ENCODE measurements at regions not wholly inside any gene's neighbourhood (a gene's known extent, or its start where the extent isn't known, plus 50 kb on each side); places are given as distances from the start of the nearest gene placed in this dataset.

GRCh38 chr14:22047115-22047514, 373.5 kb upstream of the OR4E1 start:
- ChIA-PET POLR2A (no interaction called here), CTCF (no interaction called here)
- TF ChIP-seq, protein P1, sequence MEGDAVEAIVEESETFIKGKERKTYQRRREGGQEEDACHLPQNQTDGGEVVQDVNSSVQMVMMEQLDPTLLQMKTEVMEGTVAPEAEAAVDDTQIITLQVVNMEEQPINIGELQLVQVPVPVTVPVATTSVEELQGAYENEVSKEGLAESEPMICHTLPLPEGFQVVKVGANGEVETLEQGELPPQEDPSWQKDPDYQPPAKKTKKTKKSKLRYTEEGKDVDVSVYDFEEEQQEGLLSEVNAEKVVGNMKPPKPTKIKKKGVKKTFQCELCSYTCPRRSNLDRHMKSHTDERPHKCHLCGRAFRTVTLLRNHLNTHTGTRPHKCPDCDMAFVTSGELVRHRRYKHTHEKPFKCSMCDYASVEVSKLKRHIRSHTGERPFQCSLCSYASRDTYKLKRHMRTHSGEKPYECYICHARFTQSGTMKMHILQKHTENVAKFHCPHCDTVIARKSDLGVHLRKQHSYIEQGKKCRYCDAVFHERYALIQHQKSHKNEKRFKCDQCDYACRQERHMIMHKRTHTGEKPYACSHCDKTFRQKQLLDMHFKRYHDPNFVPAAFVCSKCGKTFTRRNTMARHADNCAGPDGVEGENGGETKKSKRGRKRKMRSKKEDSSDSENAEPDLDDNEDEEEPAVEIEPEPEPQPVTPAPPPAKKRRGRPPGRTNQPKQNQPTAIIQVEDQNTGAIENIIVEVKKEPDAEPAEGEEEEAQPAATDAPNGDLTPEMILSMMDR (IDR thresholded peaks at IDR 0.05; ENCODE audit: low read depth, low read length), result no peak
- H3K27me3 ChIP-seq (ENCODE audit: control insufficient read depth, insufficient read depth, low read length), result no peaks in the 10 kb centered on the region
- no peaks in the 10 kb centered on the region for H3K9me3 ChIP-seq (ENCODE audit: control insufficient read depth, insufficient read depth, low read length)
- H3K27ac ChIP-seq (ENCODE audit: low read depth, low read length), result no peak overlapping the region
- DNase-seq (ENCODE audit: low read depth, low spot score), result no peak
- H3K4me3 ChIP-seq (ENCODE audit: low read depth, low read length), result no peak overlapping the region

DNA sequence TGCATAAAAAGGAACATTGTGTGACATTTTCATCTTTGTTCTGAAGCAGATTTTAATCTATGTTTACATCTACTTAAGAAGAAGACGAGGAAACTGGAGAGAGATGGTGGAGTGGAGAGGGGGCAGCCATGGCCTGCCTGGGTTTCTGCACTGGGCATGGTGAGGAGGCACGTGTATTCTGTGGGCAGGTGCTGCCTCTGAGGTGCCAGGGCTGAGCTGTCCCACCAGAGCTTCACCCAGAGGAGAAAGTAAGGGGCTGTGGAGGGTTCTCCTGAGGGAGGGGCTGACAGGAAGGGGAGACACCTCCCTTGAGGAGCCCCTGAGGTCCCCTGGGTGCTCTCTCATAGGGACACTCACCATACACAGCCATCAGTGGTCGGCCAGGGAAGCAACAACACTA, 372.4 kb upstream of the OR4E1 start:
- Histone ChIP-seq H3K27ac (ENCODE audit: low read depth, low read length) (no peak overlapping the region), H3K9me3 (ENCODE audit: control insufficient read depth, insufficient read depth, low read length) (no peaks in the 10 kb centered on the region), H3K27me3 (ENCODE audit: control insufficient read depth, insufficient read depth, low read length) (no peaks in the 10 kb centered on the region), H3K4me3 (ENCODE audit: low read depth, low read length) (no peak overlapping the region)
- ChIA-PET POLR2A (no interaction called here), CTCF (no interaction called here)
- DNase-seq (ENCODE audit: low read depth, low spot score), result no peak
- TF ChIP-seq, protein P1 (IDR thresholded peaks at IDR 0.05; ENCODE audit: low read depth, low read length), result no peak

DNA sequence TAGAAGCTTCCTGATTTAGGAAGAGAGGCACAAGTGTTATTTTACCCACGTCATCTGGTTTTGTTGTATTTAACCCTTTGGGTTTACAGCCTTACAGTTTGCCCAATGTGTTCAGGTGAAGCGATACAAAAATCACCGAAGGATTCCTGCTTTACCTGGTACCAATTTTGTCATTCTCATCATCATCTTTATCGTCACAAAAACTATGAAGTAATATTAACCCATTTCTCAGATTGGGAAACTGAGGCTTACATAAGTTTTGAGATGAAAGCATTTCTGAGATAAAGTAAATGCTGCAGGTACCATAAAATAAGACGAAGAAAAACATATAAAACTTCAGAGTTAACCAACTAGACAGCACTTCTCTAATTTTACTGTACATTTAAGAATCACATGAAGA, 370.6 kb upstream of the OR4E1 start:
- ChIA-PET POLR2A (no interaction called here), CTCF (no interaction called here)
- TF ChIP-seq, protein P1 (IDR thresholded peaks at IDR 0.05; ENCODE audit: low read depth, low read length), result no peak

DNA sequence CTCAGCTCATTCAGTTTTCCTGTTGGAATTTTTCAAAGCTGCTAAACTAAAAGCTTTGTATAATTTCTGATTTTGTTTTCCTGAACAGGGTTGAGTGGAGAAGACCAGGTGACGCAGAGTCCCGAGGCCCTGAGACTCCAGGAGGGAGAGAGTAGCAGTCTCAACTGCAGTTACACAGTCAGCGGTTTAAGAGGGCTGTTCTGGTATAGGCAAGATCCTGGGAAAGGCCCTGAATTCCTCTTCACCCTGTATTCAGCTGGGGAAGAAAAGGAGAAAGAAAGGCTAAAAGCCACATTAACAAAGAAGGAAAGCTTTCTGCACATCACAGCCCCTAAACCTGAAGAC, 367.1 kb upstream of the OR4E1 start:
- no peaks in the 10 kb centered on the region for H3K27me3 ChIP-seq (ENCODE audit: control insufficient read depth, insufficient read depth, low read length)
- ChIA-PET POLR2A (no interaction called here), CTCF (interaction anchor here (0.7 to 1.4 kb wide), 3 partner anchors 8 to 120 kb away, joined by 3 to 4 read pairs (median 3); no protein-coding TSS in a partner anchor)
- DNase-seq (ENCODE audit: low read depth, low spot score), result no peak
- TF ChIP-seq, protein P1 (IDR thresholded peaks at IDR 0.05; ENCODE audit: low read depth, low read length), result no peak
- no peak overlapping the region for H3K4me3 ChIP-seq (ENCODE audit: low read depth, low read length)
- no peak overlapping the region for H3K27ac ChIP-seq (ENCODE audit: low read depth, low read length)
- no peaks in the 10 kb centered on the region for H3K9me3 ChIP-seq (ENCODE audit: control insufficient read depth, insufficient read depth, low read length)

More for the DNA sequence above, 370.6 kb upstream of the OR4E1 start:
- H3K4me3 ChIP-seq (ENCODE audit: low read depth, low read length), result no peak overlapping the region
- no peak for DNase-seq (ENCODE audit: low read depth, low spot score)
- H3K27me3 ChIP-seq (ENCODE audit: control insufficient read depth, insufficient read depth, low read length), result no peaks in the 10 kb centered on the region
- H3K9me3 ChIP-seq (ENCODE audit: control insufficient read depth, insufficient read depth, low read length), result no peaks in the 10 kb centered on the region
- no peak overlapping the region for H3K27ac ChIP-seq (ENCODE audit: low read depth, low read length)

DNA sequence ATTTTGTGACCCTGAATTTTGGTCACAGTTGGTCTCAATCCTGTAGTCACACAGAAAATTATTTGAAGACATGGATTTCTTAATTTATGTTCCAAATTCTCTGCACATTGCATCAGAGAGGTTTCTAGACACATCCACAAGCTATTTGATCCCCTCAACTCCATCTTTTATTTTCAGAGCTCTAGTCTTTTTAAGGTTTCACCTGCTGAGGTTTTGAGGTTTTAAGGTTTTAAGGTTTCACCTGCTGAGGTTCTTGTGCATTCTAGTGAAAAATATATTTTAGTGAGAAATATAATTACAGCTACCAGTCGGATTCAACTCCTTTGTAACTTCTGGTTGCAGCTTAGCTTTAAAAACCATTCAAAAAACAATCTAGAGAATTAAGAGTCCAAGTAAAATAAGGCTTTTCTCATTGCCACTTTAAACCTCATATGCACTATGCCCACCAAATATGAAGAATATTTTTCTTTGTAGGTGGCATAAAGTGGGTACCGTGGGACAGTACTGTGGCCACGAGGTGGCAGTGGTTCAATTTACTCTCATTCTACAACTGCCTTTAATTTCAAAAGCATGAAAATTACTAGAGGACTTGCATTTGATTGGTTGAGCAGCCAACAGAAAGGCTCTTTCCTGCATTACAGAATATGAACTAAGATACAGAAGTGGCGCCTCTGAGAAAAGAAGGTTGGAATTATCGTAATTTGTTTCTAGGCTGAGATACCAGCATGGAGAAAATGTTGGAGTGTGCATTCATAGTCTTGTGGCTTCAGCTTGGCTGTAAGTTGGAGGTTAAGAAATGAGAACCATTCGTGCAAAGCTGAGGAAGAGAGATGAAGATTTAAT, 366.5 kb upstream of the OR4E1 start:
- CTCF ChIA-PET, result interaction anchor here (0.7 to 1.4 kb wide), 3 partner anchors 9 to 120 kb away, joined by 3 to 4 read pairs (median 3); no protein-coding TSS in a partner anchor
- Histone ChIP-seq H3K9me3 (ENCODE audit: control insufficient read depth, insufficient read depth, low read length) (no peaks in the 10 kb centered on the region), H3K4me3 (ENCODE audit: low read depth, low read length) (no peak overlapping the region), H3K27ac (ENCODE audit: low read depth, low read length) (no peak overlapping the region), H3K27me3 (ENCODE audit: control insufficient read depth, insufficient read depth, low read length) (no peaks in the 10 kb centered on the region)
- no peak for DNase-seq (ENCODE audit: low read depth, low spot score)
- POLR2A ChIA-PET, result no interaction called here
- TF ChIP-seq, protein P1 (IDR thresholded peaks at IDR 0.05; ENCODE audit: low read depth, low read length), result peak; percentile 45
